Liver (tissue), 8 donors: ENCODE measurements at regions not wholly inside any gene's neighbourhood (a gene's known extent, or its start where the extent isn't known, plus 50 kb on each side); places are given as distances from the start of the nearest gene placed in this dataset.

Experiments
- DNase-seq: peaks from one replicate; pipeline ENCODE4 v3.0.0-alpha.2; 2017; ENCODE audit warnings: low spot score
- H3K27ac ChIP-seq, 2 donors: one replicate each; pipeline ENCODE4 v1.7.0; 2013; ENCODE audit warnings: inconsistent platforms in 2 of 2, low read length in 2 of 2, control low read depth in 1 of 2, low read depth in 1 of 2, mild to moderate bottlenecking in 1 of 2
- H3K27me3 ChIP-seq, 4 donors: one replicate each; pipeline versions ENCODE4 v1.6.1 to v1.7.0; 2013; ENCODE audit warnings: low read length in 3 of 4, inconsistent platforms in 1 of 4, mild to moderate bottlenecking in 1 of 4, moderate library complexity in 1 of 4; ENCODE audit not compliant: control insufficient read depth in 4 of 4, insufficient read depth in 4 of 4
- H3K36me3 ChIP-seq, 4 donors: one replicate each; pipeline versions ENCODE4 v1.6.1 to v1.7.0; 2013; ENCODE audit warnings: low read length in 3 of 4, mild to moderate bottlenecking in 3 of 4, low read depth in 1 of 4, moderate library complexity in 1 of 4; ENCODE audit not compliant: control insufficient read depth in 4 of 4, insufficient read depth in 3 of 4
- H3K4me1 ChIP-seq, 4 donors: one replicate each; pipeline versions ENCODE4 v1.6.1 to v1.7.0; 2013; ENCODE audit warnings: low read length in 3 of 4, mild to moderate bottlenecking in 3 of 4, moderate library complexity in 1 of 4; ENCODE audit not compliant: control insufficient read depth in 4 of 4, insufficient read depth in 4 of 4
- H3K4me3 ChIP-seq, 3 donors: one replicate each; pipeline versions ENCODE4 v1.6.1 to v1.7.0; 2013; ENCODE audit warnings: low read length in 3 of 3, control low read depth in 1 of 3, low read depth in 1 of 3, mild to moderate bottlenecking in 1 of 3
- H3K9ac ChIP-seq, 2 donors: one replicate each; pipeline ENCODE4 v1.7.0; 2013; ENCODE audit warnings: low read length in 2 of 2, mild to moderate bottlenecking in 2 of 2, moderate library complexity in 2 of 2, control low read depth in 1 of 2, low read depth in 1 of 2
- H3K9me3 ChIP-seq, 4 donors: one replicate each; pipeline versions ENCODE4 v1.6.1 to v1.7.0; 2013; ENCODE audit warnings: low read length in 3 of 4; ENCODE audit not compliant: control insufficient read depth in 4 of 4
- ATF3 ChIP-seq: IDR thresholded peaks from 2 replicates; pipeline ENCODE4 v1.6.1; 2016; ENCODE audit warnings: antibody characterized with exemption
- EGR1 ChIP-seq, 2 donors: IDR thresholded peaks; 2 replicates each; pipeline ENCODE4 v1.6.1; 2016 to 2018; ENCODE audit warnings: antibody characterized with exemption in 2 of 2, low read depth in 2 of 2
- FOXA2 ChIP-seq: IDR thresholded peaks from 2 replicates; pipeline ENCODE4 v1.6.1; 2016; ENCODE audit warnings: antibody characterized with exemption
- HNF4A ChIP-seq, 2 donors: conservative IDR thresholded peaks; 2 replicates each; pipeline ENCODE4 v1.6.1; 2016; ENCODE audit warnings: antibody characterized with exemption in 2 of 2, mild to moderate bottlenecking in 2 of 2
- JUND ChIP-seq, 2 donors: IDR thresholded peaks; 2 replicates each; pipeline ENCODE4 v1.6.1; 2016; ENCODE audit warnings: antibody characterized with exemption in 2 of 2
- RAD21 ChIP-seq, 2 donors: IDR thresholded peaks; 2 replicates each; pipeline ENCODE4 v1.6.1; 2016; ENCODE audit warnings: antibody characterized with exemption in 2 of 2, mild to moderate bottlenecking in 2 of 2
- REST ChIP-seq: IDR thresholded peaks from 2 replicates; pipeline ENCODE4 v1.6.1; 2016; ENCODE audit warnings: antibody characterized with exemption, mild to moderate bottlenecking
- RXRA ChIP-seq, 2 donors: IDR thresholded peaks; 2 replicates each; pipeline ENCODE4 v1.6.1; 2017 to 2018; ENCODE audit warnings: antibody characterized with exemption in 2 of 2, mild to moderate bottlenecking in 1 of 2
- SP1 ChIP-seq: IDR thresholded peaks from 2 replicates; pipeline ENCODE4 v1.6.1; 2018; ENCODE audit warnings: antibody characterized with exemption, mild to moderate bottlenecking
- TAF1 ChIP-seq: conservative IDR thresholded peaks from 2 replicates; pipeline ENCODE4 v1.6.1; 2016; ENCODE audit warnings: antibody characterized with exemption, mild to moderate bottlenecking
- YY1 ChIP-seq: IDR thresholded peaks from 2 replicates; pipeline ENCODE4 v1.6.1; 2016; ENCODE audit warnings: antibody characterized with exemption, mild to moderate bottlenecking
- WGBS: extraction: QIAGEN DNeasy Blood & Tissue Kit; methylation state at CpG from one replicate; pipeline ENCODE4 v1.1.7; 2013; 5-methylcytosine and 5-hydroxymethylcytosine counted together
- TF ChIP-seq, protein P1 (sequence below): fragments of 150-350 bp; IDR thresholded peaks from 2 replicates; pipeline ENCODE4 v1.5.1; 2017; ENCODE audit warnings: improper control_type of control experiment, low read depth, low read length; ENCODE audit not compliant: missing input control
- TF ChIP-seq, protein P2 (sequence below): IDR thresholded peaks from 2 replicates; pipeline ENCODE4 v1.6.1; 2016; ENCODE audit warnings: antibody characterized with exemption
- TF ChIP-seq, protein P3 (sequence below): IDR thresholded peaks from 2 replicates; pipeline ENCODE4 v1.6.1; 2016; ENCODE audit warnings: antibody characterized with exemption
- donor health status: healthy.
- donor health status: healthy.
- donor health status: healthy.
- donor health status: healthy.
- donor health status: healthy.

DNA sequence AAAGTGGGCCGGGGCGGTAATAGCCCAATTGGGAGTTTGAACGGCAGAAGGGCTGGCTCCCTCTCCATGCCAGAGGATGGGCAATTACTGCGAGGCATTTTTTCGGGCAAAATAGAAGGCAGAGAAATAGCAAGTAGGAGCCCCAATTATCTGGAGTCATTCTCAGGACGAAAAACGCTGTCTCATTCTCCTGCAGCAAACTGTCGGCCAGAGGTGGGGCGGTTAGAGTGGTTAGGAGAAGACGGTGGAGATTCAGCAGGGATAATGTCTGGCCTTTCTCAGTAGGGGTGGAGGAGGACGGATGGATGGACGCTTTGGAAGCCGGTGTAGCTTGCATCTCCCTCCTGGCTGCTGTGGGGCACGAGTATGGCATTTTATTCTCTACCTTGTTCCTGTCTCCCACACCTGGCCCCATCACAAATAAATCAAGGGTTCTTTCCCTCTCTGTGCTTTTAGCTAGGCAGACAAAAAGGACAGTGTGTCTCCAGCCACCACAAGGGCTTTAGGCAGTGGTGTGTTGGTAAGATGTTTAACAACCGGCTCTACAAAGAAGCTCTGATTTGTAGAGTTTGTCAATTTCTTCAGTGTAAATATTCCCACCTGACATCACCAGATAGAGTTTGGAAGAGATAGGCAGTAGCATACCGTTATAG, 140.5 kb upstream of the LHX5 start:
- H3K4me1 ChIP-seq, result no peaks in the 10 kb centered on the region
- H3K4me3 ChIP-seq, result no peak overlapping the region
- TF ChIP-seq YY1 (no peak), TAF1 (no peak), JUND (IDR thresholded peaks at IDR 0.05) (no peak), REST (no peak), HNF4A (conservative IDR thresholded peaks at IDR 0.05) (no peak), RXRA (IDR thresholded peaks at IDR 0.05) (no peak), ATF3 (no peak), SP1 (no peak), EGR1 (IDR thresholded peaks at IDR 0.05; ENCODE audit: low read depth in 2 of 2) (no peak), FOXA2 (no peak)
- TF ChIP-seq, protein P1, sequence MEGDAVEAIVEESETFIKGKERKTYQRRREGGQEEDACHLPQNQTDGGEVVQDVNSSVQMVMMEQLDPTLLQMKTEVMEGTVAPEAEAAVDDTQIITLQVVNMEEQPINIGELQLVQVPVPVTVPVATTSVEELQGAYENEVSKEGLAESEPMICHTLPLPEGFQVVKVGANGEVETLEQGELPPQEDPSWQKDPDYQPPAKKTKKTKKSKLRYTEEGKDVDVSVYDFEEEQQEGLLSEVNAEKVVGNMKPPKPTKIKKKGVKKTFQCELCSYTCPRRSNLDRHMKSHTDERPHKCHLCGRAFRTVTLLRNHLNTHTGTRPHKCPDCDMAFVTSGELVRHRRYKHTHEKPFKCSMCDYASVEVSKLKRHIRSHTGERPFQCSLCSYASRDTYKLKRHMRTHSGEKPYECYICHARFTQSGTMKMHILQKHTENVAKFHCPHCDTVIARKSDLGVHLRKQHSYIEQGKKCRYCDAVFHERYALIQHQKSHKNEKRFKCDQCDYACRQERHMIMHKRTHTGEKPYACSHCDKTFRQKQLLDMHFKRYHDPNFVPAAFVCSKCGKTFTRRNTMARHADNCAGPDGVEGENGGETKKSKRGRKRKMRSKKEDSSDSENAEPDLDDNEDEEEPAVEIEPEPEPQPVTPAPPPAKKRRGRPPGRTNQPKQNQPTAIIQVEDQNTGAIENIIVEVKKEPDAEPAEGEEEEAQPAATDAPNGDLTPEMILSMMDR, result no peak
- TF ChIP-seq, protein P2, sequence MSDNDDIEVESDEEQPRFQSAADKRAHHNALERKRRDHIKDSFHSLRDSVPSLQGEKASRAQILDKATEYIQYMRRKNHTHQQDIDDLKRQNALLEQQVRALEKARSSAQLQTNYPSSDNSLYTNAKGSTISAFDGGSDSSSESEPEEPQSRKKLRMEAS, result no peak
- TF ChIP-seq, protein P3, sequence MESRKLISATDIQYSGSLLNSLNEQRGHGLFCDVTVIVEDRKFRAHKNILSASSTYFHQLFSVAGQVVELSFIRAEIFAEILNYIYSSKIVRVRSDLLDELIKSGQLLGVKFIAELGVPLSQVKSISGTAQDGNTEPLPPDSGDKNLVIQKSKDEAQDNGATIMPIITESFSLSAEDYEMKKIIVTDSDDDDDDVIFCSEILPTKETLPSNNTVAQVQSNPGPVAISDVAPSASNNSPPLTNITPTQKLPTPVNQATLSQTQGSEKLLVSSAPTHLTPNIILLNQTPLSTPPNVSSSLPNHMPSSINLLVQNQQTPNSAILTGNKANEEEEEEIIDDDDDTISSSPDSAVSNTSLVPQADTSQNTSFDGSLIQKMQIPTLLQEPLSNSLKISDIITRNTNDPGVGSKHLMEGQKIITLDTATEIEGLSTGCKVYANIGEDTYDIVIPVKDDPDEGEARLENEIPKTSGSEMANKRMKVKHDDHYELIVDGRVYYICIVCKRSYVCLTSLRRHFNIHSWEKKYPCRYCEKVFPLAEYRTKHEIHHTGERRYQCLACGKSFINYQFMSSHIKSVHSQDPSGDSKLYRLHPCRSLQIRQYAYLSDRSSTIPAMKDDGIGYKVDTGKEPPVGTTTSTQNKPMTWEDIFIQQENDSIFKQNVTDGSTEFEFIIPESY, result no peak
- H3K27ac ChIP-seq, result no peak overlapping the region
- H3K27me3 ChIP-seq, result peaks cover 0 to 29% (median 5%) of the 10 kb centered on the region in 4 donors
- 30% methylated on average over 16 of the region's 16 CpGs for WGBS
- no peak overlapping the region for H3K9ac ChIP-seq
- DNase-seq, result no peak
- peaks cover 0 to 5% (median 2%) of the 10 kb centered on the region in 4 donors for H3K9me3 ChIP-seq
- no peaks in the 10 kb centered on the region for H3K36me3 ChIP-seq

DNA sequence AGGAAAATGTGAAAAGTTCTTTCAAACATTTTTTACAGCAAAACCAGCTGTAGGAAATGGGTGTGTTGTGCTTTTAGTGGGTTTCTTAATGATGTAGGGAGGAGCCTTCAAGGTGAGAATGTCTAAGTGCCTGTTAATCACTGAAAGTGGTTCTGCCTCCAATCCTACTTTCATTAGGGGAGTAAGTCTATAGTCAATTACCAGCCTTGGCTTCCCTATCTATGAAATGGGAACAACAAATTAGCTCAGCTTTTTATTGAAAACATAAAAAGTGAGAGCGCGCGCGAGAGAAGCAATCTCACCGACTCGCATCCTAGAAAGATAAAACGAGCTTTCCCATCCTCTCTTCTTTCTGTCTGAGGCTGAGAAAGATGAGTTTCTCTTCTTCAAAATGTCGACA, 140.0 kb upstream of the LHX5 start:
- TF ChIP-seq RAD21 (IDR thresholded peaks at IDR 0.05) (no peak), REST (no peak), ATF3 (no peak), RXRA (IDR thresholded peaks at IDR 0.05) (no peak), JUND (IDR thresholded peaks at IDR 0.05) (no peak)
- WGBS, result 70% methylated on average over 8 of the region's 8 CpGs
- H3K4me1 ChIP-seq, result no peaks in the 10 kb centered on the region
- no peak for DNase-seq
- no peaks in the 10 kb centered on the region for H3K36me3 ChIP-seq
- H3K9me3 ChIP-seq, result peaks cover 0 to 5% (median 2%) of the 10 kb centered on the region in 4 donors
- H3K27me3 ChIP-seq, result peaks cover 0 to 26% (median 5%) of the 10 kb centered on the region in 4 donors
- H3K9ac ChIP-seq, result no peak overlapping the region
- H3K27ac ChIP-seq, result no peak overlapping the region
- H3K4me3 ChIP-seq, result no peak overlapping the region
